AG10803 (cell line): ENCODE measurements at regions not wholly inside any gene's neighbourhood (a gene's known extent, or its start where the extent isn't known, plus 50 kb on each side); places are given as distances from the start of the nearest gene placed in this dataset.

Experiments
- DNase-seq: peaks from one replicate; pipeline ENCODE4 v3.0.0; 2010; ENCODE audit warnings: low read depth
- H3K4me3 ChIP-seq: 2 replicates; pipeline ENCODE4 v1.5.1; 2011; ENCODE audit warnings: mild to moderate bottlenecking, low read length, control low read depth
- TF ChIP-seq, protein P1 (sequence below): conservative IDR thresholded peaks from 2 replicates; pipeline ENCODE4 v1.5.1; 2011; ENCODE audit warnings: mild to moderate bottlenecking, low read length, control low read depth, inconsistent platforms

DNA sequence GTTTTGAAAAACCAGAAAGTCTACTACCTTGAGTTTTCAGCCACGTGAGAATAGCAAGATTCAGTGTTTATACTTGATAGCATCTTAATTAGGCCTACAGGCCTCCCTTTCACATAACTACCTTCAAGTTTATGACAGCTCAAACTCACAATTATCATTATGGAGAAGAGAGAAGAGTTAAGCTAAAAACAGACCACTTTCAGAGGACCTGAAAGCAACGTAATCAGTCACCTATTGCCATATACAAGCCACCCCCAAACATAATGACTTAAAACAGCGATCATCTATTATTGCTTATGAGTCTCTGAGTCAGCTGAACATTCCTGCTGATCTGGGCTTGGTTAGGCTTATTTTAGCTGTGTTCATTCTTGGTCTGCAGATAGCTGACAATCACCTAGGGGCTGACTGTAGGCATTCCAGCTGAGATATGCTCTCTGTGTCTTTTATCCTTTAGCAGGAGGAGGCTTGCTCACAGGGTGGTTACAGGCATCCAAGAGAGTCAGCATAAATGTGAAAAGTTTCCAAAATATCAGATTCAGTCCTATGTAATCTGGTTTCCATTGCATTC, 130.9 kb downstream of the COX7C start:
- no peak for DNase-seq
- no peak overlapping the region for H3K4me3 ChIP-seq

DNA sequence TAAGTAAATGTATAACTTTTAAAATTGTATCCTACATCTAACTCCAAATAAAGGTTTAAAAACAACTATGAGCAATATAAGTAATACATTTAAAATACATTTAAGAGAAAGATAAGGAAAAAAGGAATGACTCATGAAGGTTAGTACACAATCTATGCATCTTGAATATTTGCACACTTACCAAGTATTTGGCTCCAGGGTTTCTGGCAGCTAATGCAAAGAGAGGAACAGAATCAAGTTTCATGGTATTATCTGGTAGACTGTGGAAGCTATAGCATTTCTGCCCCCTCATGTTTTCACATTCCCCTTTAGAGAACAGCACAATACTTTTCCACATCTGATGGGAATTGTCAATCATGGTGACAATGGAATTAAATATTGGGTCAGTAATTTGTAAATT, 132.1 kb downstream of the COX7C start:
- TF ChIP-seq, protein P1, sequence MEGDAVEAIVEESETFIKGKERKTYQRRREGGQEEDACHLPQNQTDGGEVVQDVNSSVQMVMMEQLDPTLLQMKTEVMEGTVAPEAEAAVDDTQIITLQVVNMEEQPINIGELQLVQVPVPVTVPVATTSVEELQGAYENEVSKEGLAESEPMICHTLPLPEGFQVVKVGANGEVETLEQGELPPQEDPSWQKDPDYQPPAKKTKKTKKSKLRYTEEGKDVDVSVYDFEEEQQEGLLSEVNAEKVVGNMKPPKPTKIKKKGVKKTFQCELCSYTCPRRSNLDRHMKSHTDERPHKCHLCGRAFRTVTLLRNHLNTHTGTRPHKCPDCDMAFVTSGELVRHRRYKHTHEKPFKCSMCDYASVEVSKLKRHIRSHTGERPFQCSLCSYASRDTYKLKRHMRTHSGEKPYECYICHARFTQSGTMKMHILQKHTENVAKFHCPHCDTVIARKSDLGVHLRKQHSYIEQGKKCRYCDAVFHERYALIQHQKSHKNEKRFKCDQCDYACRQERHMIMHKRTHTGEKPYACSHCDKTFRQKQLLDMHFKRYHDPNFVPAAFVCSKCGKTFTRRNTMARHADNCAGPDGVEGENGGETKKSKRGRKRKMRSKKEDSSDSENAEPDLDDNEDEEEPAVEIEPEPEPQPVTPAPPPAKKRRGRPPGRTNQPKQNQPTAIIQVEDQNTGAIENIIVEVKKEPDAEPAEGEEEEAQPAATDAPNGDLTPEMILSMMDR: no peak
- DNase-seq: no peak
- H3K4me3 ChIP-seq: no peak overlapping the region

More for the DNA sequence above, 130.9 kb downstream of the COX7C start:
- TF ChIP-seq, protein P1: no peak

DNA sequence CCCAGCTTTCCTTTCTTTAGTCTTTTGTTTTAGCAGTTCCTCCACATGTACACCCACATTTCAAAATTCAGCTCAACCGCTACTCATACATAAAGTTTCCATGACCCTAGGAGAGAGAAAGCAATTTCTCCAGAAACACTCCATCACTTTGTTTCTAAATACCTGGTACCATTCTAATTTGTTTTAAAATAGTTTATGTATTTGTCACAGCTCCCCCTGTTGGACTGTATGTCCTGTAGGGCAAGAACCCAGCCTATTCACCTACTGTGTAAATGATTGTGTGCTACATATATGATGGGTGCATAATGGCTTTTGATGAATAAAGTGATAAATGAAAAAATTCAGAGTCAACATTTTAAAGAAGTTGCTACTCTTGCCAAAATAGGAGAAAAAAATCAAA, 139.1 kb downstream of the COX7C start:
- TF ChIP-seq, protein P1: no peak
- DNase-seq: no peak
- H3K4me3 ChIP-seq: no peak overlapping the region

- DNase-seq: no peak
- TF ChIP-seq, protein P1: no peak
- H3K4me3 ChIP-seq: no peak overlapping the region
Observed at GRCh38 chr5:86757824-86758223, 140.1 kb downstream of the COX7C start.

GRCh38 chr5:86760661-86761060, 142.9 kb downstream of the COX7C start:
- no peak for DNase-seq
- TF ChIP-seq, protein P1: no peak

GRCh38 chr5:86763929-86764328, 146.2 kb downstream of the COX7C start:
- H3K4me3 ChIP-seq: no peak overlapping the region
- TF ChIP-seq, protein P1: no peak
- no peak for DNase-seq

More at GRCh38 chr5:86760661-86761060, 142.9 kb downstream of the COX7C start:
- H3K4me3 ChIP-seq: no peak overlapping the region

DNA sequence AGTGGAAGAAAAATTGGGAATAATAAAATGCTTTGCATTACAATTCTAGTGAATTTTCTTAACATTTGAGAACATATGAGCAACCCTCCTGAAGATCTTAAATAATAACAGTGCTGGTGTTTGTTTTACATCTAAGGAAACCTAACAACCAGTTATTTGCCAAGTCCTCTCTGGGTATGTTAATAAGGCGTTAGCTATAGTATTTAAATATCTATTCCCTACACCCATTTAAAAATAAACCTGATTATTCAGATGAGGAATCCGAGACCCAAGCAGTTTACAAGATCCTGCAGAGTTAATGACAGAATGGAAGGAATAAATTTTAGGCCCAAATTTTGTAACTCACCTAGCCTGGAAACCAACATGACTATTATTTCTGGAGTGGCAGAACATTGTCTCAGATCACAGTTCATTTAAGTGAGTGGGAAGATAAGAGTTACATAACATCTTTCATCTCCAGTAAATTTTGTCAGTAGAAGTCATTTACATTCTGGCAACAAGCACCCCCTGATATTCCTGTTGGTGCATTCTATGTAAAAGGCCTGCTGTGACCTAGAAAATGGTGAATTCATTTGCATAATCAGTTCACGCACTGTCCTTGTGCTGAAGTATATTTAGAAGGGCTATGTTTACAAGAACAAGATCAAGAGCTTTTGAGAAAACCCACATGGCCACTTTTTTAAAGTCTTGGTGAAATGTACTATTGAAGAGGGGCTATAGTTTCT, 148.2 kb downstream of the COX7C start:
- no peak for DNase-seq
- no peak overlapping the region for H3K4me3 ChIP-seq
- TF ChIP-seq, protein P1: no peak
